Tibial artery (tissue), 4 donors: ENCODE measurements at regions not wholly inside any gene's neighbourhood (a gene's known extent, or its start where the extent isn't known, plus 50 kb on each side); places are given as distances from the start of the nearest gene placed in this dataset.

Experiments used
- DNase-seq, 2 donors: peaks; one replicate each; pipeline ENCODE4 v3.0.0-alpha.2; 2019
- H3K27ac ChIP-seq, 2 donors: fragments of 200-600 bp; sonication (generic) in 1 of 2; 1 replicate in 1 of 2; 2 replicates in 1 of 2; pipeline ENCODE4 v1.5.1; 2018 to 2019; ENCODE audit warnings: mild to moderate bottlenecking in 1 of 2
- H3K27me3 ChIP-seq, 2 donors: fragments of 200-600 bp; sonication (generic) in 1 of 2; one replicate each; pipeline versions ENCODE4 v1.5.1 to v1.6.0; 2016 to 2019
- H3K36me3 ChIP-seq, 3 donors: fragments of 200-600 bp; sonication (generic) in 2 of 3; one replicate each; pipeline ENCODE4 v1.5.1; 2016 to 2019; ENCODE audit warnings: mild to moderate bottlenecking in 2 of 3
- H3K4me1 ChIP-seq, 4 donors: fragments of 200-600 bp; sonication (generic) in 2 of 4; 1 replicate in 3 of 4; 2 replicates in 1 of 4; pipeline ENCODE4 v1.5.1; 2016 to 2019
- H3K4me3 ChIP-seq, 2 donors: fragments of 200-600 bp; sonication (generic) in 1 of 2; 1 replicate in 1 of 2; 2 replicates in 1 of 2; pipeline ENCODE4 v1.5.1; 2018 to 2019; ENCODE audit warnings: mild to moderate bottlenecking in 2 of 2
- H3K9me3 ChIP-seq, 3 donors: fragments of 200-600 bp; sonication (generic) in 1 of 3; one replicate each; pipeline ENCODE4 v1.5.1; 2016 to 2019
- CTCF ChIP-seq, 2 experiments: fragments of 200-600 bp in 1 of 2; fragments of 450-650 bp in 1 of 2; IDR thresholded peaks; one replicate each; pipeline ENCODE4 v1.5.1; 2017 to 2019; ENCODE audit warnings: antibody characterized with exemption in 2 of 2, mild to moderate bottlenecking in 1 of 2, moderate library complexity in 1 of 2
- intact Hi-C: fragments of 100-400 bp; cut with DNase I; formaldehyde crosslinking; loops from one replicate; pipeline ENCODE4 v1.15.0; 2023; ENCODE audit warnings: low total_unique reads

- peaks cover 0 to 9% (median 0%) of the 10 kb centered on the region in 3 donors for H3K36me3 ChIP-seq
- no peak for TF ChIP-seq CTCF (IDR thresholded peaks at IDR 0.05)
- intact Hi-C loops, result no loop called here
- H3K4me1 ChIP-seq, result peaks cover 0 to 17% (median 0%) of the 10 kb centered on the region in 4 donors
- no peak overlapping the region for H3K27ac ChIP-seq
- H3K4me3 ChIP-seq, result no peak overlapping the region
- H3K27me3 ChIP-seq, result no peaks in the 10 kb centered on the region
- H3K9me3 ChIP-seq, result no peaks in the 10 kb centered on the region
- no peak for DNase-seq
These were observed 306.1 kb downstream of the ZEB2 start for GRCh38 chr2:144213797-144214196.

GRCh38 chr2:144211826-144212225, 308.1 kb downstream of the ZEB2 start:
- H3K4me3 ChIP-seq, result no peak overlapping the region
- intact Hi-C loops, result no loop called here
- no peaks in the 10 kb centered on the region for H3K9me3 ChIP-seq
- peaks cover 0 to 11% (median 0%) of the 10 kb centered on the region in 4 donors for H3K4me1 ChIP-seq
- H3K27me3 ChIP-seq, result no peaks in the 10 kb centered on the region
- TF ChIP-seq CTCF (IDR thresholded peaks at IDR 0.05), result no peak
- no peak for DNase-seq
- no peak overlapping the region for H3K27ac ChIP-seq
- H3K36me3 ChIP-seq, result peaks cover 0 to 15% (median 11%) of the 10 kb centered on the region in 3 donors

- Histone ChIP-seq H3K27ac (no peak overlapping the region), H3K36me3 (peaks cover 0 to 15% (median 11%) of the 10 kb centered on the region in 3 donors), H3K9me3 (no peaks in the 10 kb centered on the region), H3K4me1 (peaks cover 0 to 4% (median 0%) of the 10 kb centered on the region in 4 donors), H3K27me3 (no peaks in the 10 kb centered on the region), H3K4me3 (no peak overlapping the region)
- no peak for TF ChIP-seq CTCF (IDR thresholded peaks at IDR 0.05)
- DNase-seq, result no peak
- intact Hi-C loops, result no loop called here
These were observed 308.9 kb downstream of the ZEB2 start for GRCh38 chr2:144211065-144211464.

- Histone ChIP-seq H3K27me3 (no peaks in the 10 kb centered on the region), H3K9me3 (no peaks in the 10 kb centered on the region), H3K4me1 (no peaks in the 10 kb centered on the region), H3K36me3 (peaks cover 0 to 15% (median 11%) of the 10 kb centered on the region in 3 donors), H3K4me3 (no peak overlapping the region), H3K27ac (no peak overlapping the region)
- no peak for DNase-seq
- TF ChIP-seq CTCF (IDR thresholded peaks at IDR 0.05), result no peak
- intact Hi-C loops, result no loop called here
These were observed 309.8 kb downstream of the ZEB2 start for GRCh38 chr2:144210076-144210475.

GRCh38 chr2:144208924-144209323, 311.0 kb downstream of the ZEB2 start:
- Histone ChIP-seq H3K4me1 (no peaks in the 10 kb centered on the region), H3K36me3 (peaks cover 0 to 15% (median 11%) of the 10 kb centered on the region in 3 donors), H3K9me3 (no peaks in the 10 kb centered on the region), H3K4me3 (no peak overlapping the region), H3K27me3 (no peaks in the 10 kb centered on the region), H3K27ac (no peak overlapping the region)
- intact Hi-C loops, result no loop called here
- DNase-seq, result no peak
- TF ChIP-seq CTCF (IDR thresholded peaks at IDR 0.05), result no peak

- Histone ChIP-seq H3K27me3 (no peaks in the 10 kb centered on the region), H3K9me3 (no peaks in the 10 kb centered on the region), H3K36me3 (peaks cover 0 to 15% (median 11%) of the 10 kb centered on the region in 3 donors), H3K4me3 (no peak overlapping the region), H3K4me1 (no peaks in the 10 kb centered on the region), H3K27ac (no peak overlapping the region)
- no peak for DNase-seq
- TF ChIP-seq CTCF (IDR thresholded peaks at IDR 0.05), result no peak
- intact Hi-C loops, result no loop called here
These were observed 313.9 kb downstream of the ZEB2 start for GRCh38 chr2:144206019-144206418.
